Stomach (tissue), 4 donors: ENCODE measurements at regions not wholly inside any gene's neighbourhood (a gene's known extent, or its start where the extent isn't known, plus 50 kb on each side); places are given as distances from the start of the nearest gene placed in this dataset.
"Not testable (repeated sequence)": the region's sequence is repeated elsewhere in the genome, so short reads cannot be mapped to it uniquely, and the experiment has no call there.

Experiments used
- CTCF ChIP-seq, 7 experiments: fragments of 450-650 bp in 4 of 7; fragments of 200-600 bp in 3 of 7; sonication (generic) in 3 of 7; IDR thresholded peaks; one replicate each; pipeline ENCODE4 v1.5.1; 2016 to 2019; ENCODE audit warnings: antibody characterized with exemption in 7 of 7, control low read depth in 2 of 7, mild to moderate bottlenecking in 1 of 7
- POLR2AphosphoS5 ChIP-seq, 3 donors: sonication (generic); formaldehyde crosslinking; IDR thresholded peaks; one replicate each; pipeline ENCODE4 v1.6.1; 2016; ENCODE audit warnings: antibody characterized with exemption in 3 of 3

- TF ChIP-seq CTCF, POLR2AphosphoS5 (IDR thresholded peaks at IDR 0.05): not testable (repeated sequence)
These were observed 53.9 kb upstream of the TUSC1 start for GRCh38 chr9:25731895-25732794.
